Progenitor cell of endocrine pancreas (in vitro differentiated cells): ENCODE measurements at regions not wholly inside any gene's neighbourhood (a gene's known extent, or its start where the extent isn't known, plus 50 kb on each side); places are given as distances from the start of the nearest gene placed in this dataset.

Source experiments
- DNase-seq: peaks from one replicate; pipeline ENCODE4 v3.0.0; 2021; ENCODE audit warnings: low spot score; ENCODE audit not compliant: unreplicated experiment
- H3K27ac Mint-ChIP-seq: 2 replicates; pipeline ENCODE4 v1.8.0; 2021; ENCODE audit warnings: mild to moderate bottlenecking, moderate library complexity, mixed read lengths
- H3K27me3 Mint-ChIP-seq: 2 replicates; pipeline ENCODE4 v1.8.0; 2021; ENCODE audit warnings: mixed read lengths
- H3K36me3 Mint-ChIP-seq: 2 replicates; pipeline ENCODE4 v1.8.0; 2022; ENCODE audit warnings: mixed read lengths; ENCODE audit not compliant: insufficient read depth
- H3K4me1 Mint-ChIP-seq: 2 replicates; pipeline ENCODE4 v1.8.0; 2021; ENCODE audit warnings: low read depth, mixed read lengths
- H3K4me3 Mint-ChIP-seq: 2 replicates; pipeline ENCODE4 v1.8.0; 2021; ENCODE audit warnings: low read depth, mild to moderate bottlenecking, moderate library complexity, mixed read lengths
- H3K9me3 Mint-ChIP-seq: 2 replicates; pipeline ENCODE4 v1.8.0; 2021; ENCODE audit warnings: low read depth, mixed read lengths
- CTCF ChIP-seq: fragments of 200-600 bp; sonication (generic); IDR thresholded peaks from one replicate; pipeline ENCODE4 v1.5.0; 2021; ENCODE audit warnings: antibody characterized with exemption, mild to moderate bottlenecking; ENCODE audit not compliant: unreplicated experiment

- Mint-ChIP-seq H3K9me3 (no peaks in the 10 kb centered on the region), H3K36me3 (no peaks in the 10 kb centered on the region), H3K4me3 (no peak overlapping the region), H3K4me1 (no peaks in the 10 kb centered on the region), H3K27ac (no peak overlapping the region), H3K27me3 (no peaks in the 10 kb centered on the region)
- no peak for TF ChIP-seq CTCF
- DNase-seq = no peak
Measured at GRCh38 chr4:14596028-14596427, 406.3 kb upstream of the CPEB2 start.

- no peak overlapping the region for H3K27ac Mint-ChIP-seq
- H3K9me3 Mint-ChIP-seq = no peaks in the 10 kb centered on the region
- H3K27me3 Mint-ChIP-seq = no peaks in the 10 kb centered on the region
- TF ChIP-seq CTCF = no peak
- H3K4me3 Mint-ChIP-seq = no peak overlapping the region
- H3K4me1 Mint-ChIP-seq = no peaks in the 10 kb centered on the region
- H3K36me3 Mint-ChIP-seq = no peaks in the 10 kb centered on the region
- no peak for DNase-seq
Measured at GRCh38 chr4:14596437-14596836, 405.8 kb upstream of the CPEB2 start.

GRCh38 chr4:14596904-14597303 lies 405.4 kb upstream of the CPEB2 start:
- no peak for DNase-seq
- H3K4me3 Mint-ChIP-seq = no peak overlapping the region
- peak; percentile 39 for TF ChIP-seq CTCF
- no peaks in the 10 kb centered on the region for H3K27me3 Mint-ChIP-seq
- no peaks in the 10 kb centered on the region for H3K36me3 Mint-ChIP-seq
- H3K9me3 Mint-ChIP-seq = no peaks in the 10 kb centered on the region
- no peaks in the 10 kb centered on the region for H3K4me1 Mint-ChIP-seq
- H3K27ac Mint-ChIP-seq = no peak overlapping the region

- Mint-ChIP-seq H3K4me3 (no peak overlapping the region), H3K36me3 (no peaks in the 10 kb centered on the region), H3K27me3 (no peaks in the 10 kb centered on the region), H3K4me1 (no peaks in the 10 kb centered on the region), H3K9me3 (no peaks in the 10 kb centered on the region), H3K27ac (no peak overlapping the region)
- no peak for TF ChIP-seq CTCF
- no peak for DNase-seq
Measured at GRCh38 chr4:14602206-14602605, 400.1 kb upstream of the CPEB2 start.

GRCh38 chr4:14607001-14607400 lies 395.3 kb upstream of the CPEB2 start:
- Mint-ChIP-seq H3K4me1 (peaks cover 8% of the 10 kb centered on the region), H3K36me3 (no peaks in the 10 kb centered on the region)

More at GRCh38 chr4:14607001-14607400, 395.3 kb upstream of the CPEB2 start:
- no peaks in the 10 kb centered on the region for H3K27me3 Mint-ChIP-seq
- H3K4me3 Mint-ChIP-seq = no peak overlapping the region
- no peak for DNase-seq
- no peak overlapping the region for H3K27ac Mint-ChIP-seq
- no peak for TF ChIP-seq CTCF
- no peaks in the 10 kb centered on the region for H3K9me3 Mint-ChIP-seq
